Mesenchymal stem cell (in vitro differentiated cells and primary cell): ENCODE measurements at regions not wholly inside any gene's neighbourhood (a gene's known extent, or its start where the extent isn't known, plus 50 kb on each side); places are given as distances from the start of the nearest gene placed in this dataset.

Experiments used
- DNase-seq: peaks from one replicate; pipeline ENCODE4 v3.0.0-alpha.2; 2013
- H2AFZ ChIP-seq: one replicate; pipeline ENCODE4 v1.6.1; 2013; ENCODE audit warnings: low read depth, mild to moderate bottlenecking, control low read depth, inconsistent platforms, low read length, moderate library complexity
- H2AK5ac ChIP-seq: 2 replicates; pipeline ENCODE4 v1.6.1; 2013; ENCODE audit warnings: low read length, moderate library complexity, mild to moderate bottlenecking, inconsistent platforms; ENCODE audit not compliant: severe bottlenecking
- H2BK120ac ChIP-seq: one replicate; pipeline ENCODE4 v1.6.1; 2013; ENCODE audit warnings: low read depth, mild to moderate bottlenecking, inconsistent platforms, low read length, moderate library complexity
- H2BK12ac ChIP-seq, 2 experiments: one replicate each; pipeline ENCODE4 v1.6.1; 2013; ENCODE audit warnings: inconsistent platforms in 2 of 2, low read length in 2 of 2, mild to moderate bottlenecking in 2 of 2, moderate library complexity in 2 of 2, control low read depth in 1 of 2
- H2BK15ac ChIP-seq: one replicate; pipeline ENCODE4 v1.6.1; 2013; ENCODE audit warnings: mild to moderate bottlenecking, low read depth, inconsistent platforms; ENCODE audit not compliant: poor library complexity, severe bottlenecking
- H2BK5ac ChIP-seq: 2 replicates; pipeline ENCODE4 v1.6.1; 2013; ENCODE audit warnings: low read depth, mild to moderate bottlenecking, low read length, control low read depth, inconsistent platforms; ENCODE audit not compliant: poor library complexity, severe bottlenecking
- H3K14ac ChIP-seq, 2 experiments: one replicate each; pipeline ENCODE4 v1.6.1; 2013; ENCODE audit warnings: inconsistent platforms in 2 of 2, low read length in 2 of 2, control low read depth in 1 of 2, mild to moderate bottlenecking in 1 of 2, moderate library complexity in 1 of 2
- H3K18ac ChIP-seq, 2 experiments: one replicate each; pipeline ENCODE4 v1.6.1; 2013; ENCODE audit warnings: inconsistent platforms in 2 of 2, low read length in 2 of 2, control low read depth in 1 of 2, low read depth in 1 of 2, mild to moderate bottlenecking in 1 of 2
- H3K23ac ChIP-seq, 2 experiments: one replicate each; pipeline ENCODE4 v1.6.1; 2013; ENCODE audit warnings: inconsistent platforms in 2 of 2, low read length in 2 of 2, mild to moderate bottlenecking in 2 of 2, moderate library complexity in 2 of 2, control low read depth in 1 of 2
- H3K27ac ChIP-seq: 2 replicates; pipeline ENCODE4 v1.5.1; 2013; ENCODE audit warnings: mild to moderate bottlenecking, moderate library complexity, low read length, control low read depth, inconsistent platforms; ENCODE audit not compliant: poor library complexity, severe bottlenecking
- H3K27me3 ChIP-seq, 2 experiments: 2 replicates each; pipeline versions ENCODE4 v1.6.1 to v1.7.0; 2013; ENCODE audit warnings: low read length in 2 of 2, mild to moderate bottlenecking in 2 of 2, moderate library complexity in 2 of 2, control low read depth in 1 of 2, inconsistent platforms in 1 of 2; ENCODE audit not compliant: control insufficient read depth in 1 of 2, insufficient read depth in 1 of 2
- H3K36me3 ChIP-seq, 2 experiments: 2 replicates each; pipeline versions ENCODE4 v1.6.1 to v1.7.0; 2013; ENCODE audit warnings: low read length in 2 of 2, control low read depth in 1 of 2, inconsistent platforms in 1 of 2, low read depth in 1 of 2, mild to moderate bottlenecking in 1 of 2; ENCODE audit not compliant: insufficient read depth in 2 of 2, control insufficient read depth in 1 of 2
- H3K4ac ChIP-seq, 2 experiments: one replicate each; pipeline ENCODE4 v1.6.1; 2013; ENCODE audit warnings: inconsistent platforms in 2 of 2, low read length in 2 of 2, mild to moderate bottlenecking in 2 of 2, moderate library complexity in 2 of 2, control low read depth in 1 of 2, low read depth in 1 of 2
- H3K4me1 ChIP-seq: 2 replicates; pipeline ENCODE4 v1.6.1; 2013; ENCODE audit warnings: low read depth, low read length, control low read depth; ENCODE audit not compliant: control insufficient read depth, insufficient read depth
- H3K4me2 ChIP-seq: 2 replicates; pipeline ENCODE4 v1.6.1; 2013; ENCODE audit warnings: low read length, mild to moderate bottlenecking, inconsistent platforms; ENCODE audit not compliant: poor library complexity, severe bottlenecking
- H3K4me3 ChIP-seq, 2 experiments: 2 replicates each; pipeline versions ENCODE4 v1.5.1 to v1.7.0; 2013; ENCODE audit warnings: low read length in 2 of 2, mild to moderate bottlenecking in 2 of 2, control low read depth in 1 of 2, low read depth in 1 of 2; ENCODE audit not compliant: insufficient read depth in 1 of 2
- H3K79me1 ChIP-seq: replicated peaks from 2 replicates; pipeline ENCODE4 v1.6.1; 2013; ENCODE audit warnings: mild to moderate bottlenecking, control low read depth, low read length, inconsistent platforms; ENCODE audit not compliant: poor library complexity, severe bottlenecking
- H3K9ac ChIP-seq: 2 replicates; pipeline ENCODE4 v1.7.0; 2013; ENCODE audit warnings: mild to moderate bottlenecking, low read length, moderate library complexity
- H3K9me3 ChIP-seq: 2 replicates; pipeline ENCODE4 v1.7.0; 2013; ENCODE audit warnings: mild to moderate bottlenecking, low read length; ENCODE audit not compliant: control insufficient read depth
- H4K8ac ChIP-seq: one replicate; pipeline ENCODE4 v1.6.1; 2013; ENCODE audit warnings: inconsistent platforms, mild to moderate bottlenecking, low read length, moderate library complexity
- H4K91ac ChIP-seq: one replicate; pipeline ENCODE4 v1.6.1; 2013; ENCODE audit warnings: mild to moderate bottlenecking, low read length, inconsistent platforms
- WGBS: methylation state at CpG from one replicate; pipeline ENCODE4 v1.1.7; 2013; ENCODE audit warnings: mixed read lengths; 5-methylcytosine and 5-hydroxymethylcytosine counted together

GRCh38 chr10:125227546-125227945 is 67.2 kb upstream of the CTBP2 start:
- no peak overlapping the region for H2AFZ ChIP-seq
- no peak overlapping the region for H4K8ac ChIP-seq
- no peak overlapping the region for H3K4me2 ChIP-seq
- no peak overlapping the region for H2BK12ac ChIP-seq
- H4K91ac ChIP-seq = no peak overlapping the region
- H3K79me1 ChIP-seq = no peaks in the 10 kb centered on the region
- H3K4ac ChIP-seq = no peak overlapping the region
- 94% methylated on average over 15 of the region's 15 CpGs for WGBS
- DNase-seq = no peak
- no peaks in the 10 kb centered on the region for H3K36me3 ChIP-seq
- no peak overlapping the region for H3K27ac ChIP-seq
- no peak overlapping the region for H2BK120ac ChIP-seq
- no peak overlapping the region for H3K9ac ChIP-seq
- peaks cover 4% of the 10 kb centered on the region in 2 experiments for H3K27me3 ChIP-seq
- H3K18ac ChIP-seq = no peak overlapping the region
- H3K4me1 ChIP-seq = peaks cover 12% of the 10 kb centered on the region
- H3K23ac ChIP-seq = no peak overlapping the region
- no peak overlapping the region for H2BK15ac ChIP-seq
- no peak overlapping the region for H2AK5ac ChIP-seq
- no peak overlapping the region for H3K4me3 ChIP-seq
- no peak overlapping the region for H2BK5ac ChIP-seq
- no peaks in the 10 kb centered on the region for H3K9me3 ChIP-seq
- no peak overlapping the region for H3K14ac ChIP-seq

GRCh38 chr10:125226823-125227222 is 66.5 kb upstream of the CTBP2 start:
- H3K27ac ChIP-seq = no peak overlapping the region
- no peaks in the 10 kb centered on the region for H3K9me3 ChIP-seq
- WGBS = 99% methylated on average over 13 of the region's 13 CpGs
- no peak overlapping the region for H2BK5ac ChIP-seq
- H3K23ac ChIP-seq = no peak overlapping the region
- H3K4me2 ChIP-seq = no peak overlapping the region
- H3K9ac ChIP-seq = no peak overlapping the region
- H2BK12ac ChIP-seq = no peak overlapping the region
- H4K91ac ChIP-seq = no peak overlapping the region
- no peak overlapping the region for H2AK5ac ChIP-seq
- H3K14ac ChIP-seq = no peak overlapping the region
- H3K4ac ChIP-seq = no peak overlapping the region
- no peak overlapping the region for H2BK15ac ChIP-seq
- H2BK120ac ChIP-seq = no peak overlapping the region
- H3K79me1 ChIP-seq = no peaks in the 10 kb centered on the region
- H3K27me3 ChIP-seq = peaks cover 8 to 12% of the 10 kb centered on the region in 2 experiments
- H3K4me1 ChIP-seq = peaks cover 7% of the 10 kb centered on the region
- H3K18ac ChIP-seq = no peak overlapping the region
- no peak overlapping the region for H3K4me3 ChIP-seq
- DNase-seq = no peak
- H3K36me3 ChIP-seq = no peaks in the 10 kb centered on the region
- H2AFZ ChIP-seq = no peak overlapping the region
- H4K8ac ChIP-seq = no peak overlapping the region

- Histone ChIP-seq H2AFZ (no peak overlapping the region), H3K4me3 (no peak overlapping the region), H2BK12ac (no peak overlapping the region), H2BK120ac (no peak overlapping the region), H4K91ac (no peak overlapping the region), H2BK15ac (no peak overlapping the region), H3K18ac (no peak overlapping the region), H2BK5ac (no peak overlapping the region), H3K23ac (no peak overlapping the region), H2AK5ac (no peak overlapping the region), H4K8ac (no peak overlapping the region), H3K79me1 (no peaks in the 10 kb centered on the region), H3K27me3 (peaks cover 12 to 16% of the 10 kb centered on the region in 2 experiments), H3K36me3 (no peaks in the 10 kb centered on the region), H3K9me3 (no peaks in the 10 kb centered on the region), H3K9ac (no peak overlapping the region), H3K4me2 (no peak overlapping the region), H3K27ac (no peak overlapping the region), H3K14ac (no peak overlapping the region), H3K4me1 (peaks cover 3% of the 10 kb centered on the region), H3K4ac (no peak overlapping the region)
- no peak for DNase-seq
- WGBS = 91% methylated on average over 6 of the region's 7 CpGs
Observed at GRCh38 chr10:125226005-125226404, 65.6 kb upstream of the CTBP2 start.

GRCh38 chr10:125225051-125225450 is 64.7 kb upstream of the CTBP2 start:
- H3K18ac ChIP-seq = no peak overlapping the region
- DNase-seq = no peak

More at GRCh38 chr10:125225051-125225450, 64.7 kb upstream of the CTBP2 start:
- Histone ChIP-seq H2BK5ac (no peak overlapping the region), H3K14ac (no peak overlapping the region), H2BK15ac (no peak overlapping the region), H3K4me2 (no peak overlapping the region), H3K36me3 (no peaks in the 10 kb centered on the region), H3K27me3 (peaks cover 12 to 18% of the 10 kb centered on the region in 2 experiments), H4K91ac (no peak overlapping the region), H3K9ac (no peak overlapping the region), H2AK5ac (no peak overlapping the region), H2BK120ac (no peak overlapping the region), H4K8ac (no peak overlapping the region), H3K4ac (no peak overlapping the region), H3K4me3 (no peak overlapping the region), H3K4me1 (no peaks in the 10 kb centered on the region), H3K27ac (no peak overlapping the region), H2AFZ (no peak overlapping the region), H3K79me1 (no peaks in the 10 kb centered on the region), H2BK12ac (no peak overlapping the region), H3K9me3 (no peaks in the 10 kb centered on the region), H3K23ac (no peak overlapping the region)
- WGBS = 97% methylated on average over 3 of the region's 3 CpGs
